RWPE1 (cell line): ENCODE measurements at regions not wholly inside any gene's neighbourhood (a gene's known extent, or its start where the extent isn't known, plus 50 kb on each side); places are given as distances from the start of the nearest gene placed in this dataset.
A peak's percentile ranks its signal among the peaks of the same experiment; 100 is the strongest.
"Not testable (repeated sequence)": the region's sequence is repeated elsewhere in the genome, so short reads cannot be mapped to it uniquely, and the experiment has no call there.

Source experiments
- CTCF ChIA-PET: fragments of 350-600 bp; sonication (Branson Sonifier 250); formaldehyde crosslinking; extraction: SDS; loops from one replicate; lab custom pipeline; 2021; lab: Yijun Ruan, JAX
- POLR2A ChIA-PET: fragments of 400-600 bp; formaldehyde crosslinking; extraction: SDS; loops from one replicate; lab custom pipeline; 2020; ENCODE audit warnings: antibody characterized with exemption; ENCODE audit not compliant: low non-redundant PET; lab: Yijun Ruan, JAX
- DNase-seq: peaks from one replicate; pipeline ENCODE4 v3.0.0; 2012; ENCODE audit warnings: low spot score
- H3K27ac ChIP-seq: fragments of 450-650 bp; 2 replicates; pipeline ENCODE4 v1.5.1; 2017
- CTCF ChIP-seq: fragments of 450-650 bp; conservative IDR thresholded peaks from 2 replicates; pipeline ENCODE4 v1.5.1; 2017; ENCODE audit warnings: low read depth, mild to moderate bottlenecking

- no peak for DNase-seq
- TF ChIP-seq CTCF = no peak
- POLR2A ChIA-PET = no interaction called here
- H3K27ac ChIP-seq = no peak overlapping the region
- CTCF ChIA-PET = no interaction called here
Observed at GRCh38 chr6:101118136-101118396, 236.9 kb upstream of the ASCC3 start.

GRCh38 chr6:101120747-101121146, 239.6 kb upstream of the ASCC3 start:
- TF ChIP-seq CTCF = no peak
- POLR2A ChIA-PET = no interaction called here
- no peak for DNase-seq
- CTCF ChIA-PET = no interaction called here
- H3K27ac ChIP-seq = no peak overlapping the region

- no peak for TF ChIP-seq CTCF
- ChIA-PET POLR2A (no interaction called here), CTCF (no interaction called here)
- DNase-seq = no peak
- H3K27ac ChIP-seq = no peak overlapping the region
Observed at GRCh38 chr6:101125380-101125971, 244.3 kb upstream of the ASCC3 start.

GRCh38 chr6:101126501-101126900, 245.4 kb upstream of the ASCC3 start:
- TF ChIP-seq CTCF = no peak
- no peak for DNase-seq
- no peak overlapping the region for H3K27ac ChIP-seq
- POLR2A ChIA-PET = no interaction called here
- CTCF ChIA-PET = no interaction called here

GRCh38 chr6:101129851-101130250, 248.7 kb upstream of the ASCC3 start:
- ChIA-PET CTCF (no interaction called here), POLR2A (no interaction called here)
- no peak for DNase-seq
- TF ChIP-seq CTCF = no peak
- no peak overlapping the region for H3K27ac ChIP-seq

- ChIA-PET CTCF (no interaction called here), POLR2A (no interaction called here)
- H3K27ac ChIP-seq = no peak overlapping the region
- TF ChIP-seq CTCF = no peak
- DNase-seq = peak; percentile 18
Observed at GRCh38 chr6:101146389-101146788, 247.1 kb upstream of the GRIK2 start.

- H3K27ac ChIP-seq = no peak overlapping the region
- no peak for DNase-seq
- CTCF ChIA-PET = interaction anchor here (0.5 to 1.0 kb wide), 3 partner anchors 11 to 1134 kb away, joined by 3 read pairs; no protein-coding TSS in a partner anchor
- POLR2A ChIA-PET = no interaction called here
- TF ChIP-seq CTCF = no peak
Observed at GRCh38 chr6:101150226-101150625, 243.3 kb upstream of the GRIK2 start.

GRCh38 chr6:101157638-101158037, 235.9 kb upstream of the GRIK2 start:
- CTCF ChIA-PET, POLR2A ChIA-PET, DNase-seq, H3K27ac ChIP-seq: not testable (repeated sequence)
